Esophagus muscularis mucosa (tissue), 3 donors: ENCODE measurements at regions not wholly inside any gene's neighbourhood (a gene's known extent, or its start where the extent isn't known, plus 50 kb on each side); places are given as distances from the start of the nearest gene placed in this dataset.

Source experiments
- CTCF ChIP-seq, 3 experiments: fragments of 200-600 bp in 2 of 3; fragments of 450-650 bp in 1 of 3; sonication (generic) in 2 of 3; IDR thresholded peaks; one replicate each; pipeline ENCODE4 v1.5.1; 2017 to 2019; ENCODE audit warnings: antibody characterized with exemption in 3 of 3, mild to moderate bottlenecking in 2 of 3, moderate library complexity in 1 of 3
- EP300 ChIP-seq: sonication (generic); formaldehyde crosslinking; IDR thresholded peaks from one replicate; pipeline ENCODE4 v1.6.1; 2017; ENCODE audit warnings: antibody characterized with exemption

- no peak for TF ChIP-seq CTCF (IDR thresholded peaks at IDR 0.05)
- no peak for TF ChIP-seq EP300
Measured at GRCh38 chr2:239715202-239715601, 309.9 kb downstream of the NDUFA10 start.
